NB4 (cell line): ENCODE measurements at regions not wholly inside any gene's neighbourhood (a gene's known extent, or its start where the extent isn't known, plus 50 kb on each side); places are given as distances from the start of the nearest gene placed in this dataset.
"Not testable (repeated sequence)": the region's sequence is repeated elsewhere in the genome, so short reads cannot be mapped to it uniquely, and the experiment has no call there.

ENCODE experiments used
- DNase-seq: peaks from one replicate; pipeline ENCODE4 v3.0.0; 2010; ENCODE audit warnings: low read depth
- H3K4me3 ChIP-seq: one replicate; pipeline ENCODE4 v1.5.1; 2011; ENCODE audit warnings: mild to moderate bottlenecking, low read depth, low read length, moderate library complexity
- MYC ChIP-seq: IDR thresholded peaks from 2 replicates; pipeline ENCODE4 v1.6.1; 2011; ENCODE audit warnings: low read depth, low read length
- POLR2A ChIP-seq: IDR thresholded peaks from 2 replicates; pipeline ENCODE4 v1.6.1; 2011; ENCODE audit warnings: mild to moderate bottlenecking; ENCODE audit not compliant: insufficient read length; ENCODE audit errors: extremely low read depth
- TF ChIP-seq, protein P1 (sequence below): IDR thresholded peaks from 2 replicates; pipeline ENCODE4 v1.6.1; 2011; ENCODE audit warnings: low read depth, low read length
- TF ChIP-seq, protein P2 (sequence below): IDR thresholded peaks from one replicate; pipeline ENCODE4 v1.5.1; 2012; ENCODE audit warnings: low read depth, low read length

DNA sequence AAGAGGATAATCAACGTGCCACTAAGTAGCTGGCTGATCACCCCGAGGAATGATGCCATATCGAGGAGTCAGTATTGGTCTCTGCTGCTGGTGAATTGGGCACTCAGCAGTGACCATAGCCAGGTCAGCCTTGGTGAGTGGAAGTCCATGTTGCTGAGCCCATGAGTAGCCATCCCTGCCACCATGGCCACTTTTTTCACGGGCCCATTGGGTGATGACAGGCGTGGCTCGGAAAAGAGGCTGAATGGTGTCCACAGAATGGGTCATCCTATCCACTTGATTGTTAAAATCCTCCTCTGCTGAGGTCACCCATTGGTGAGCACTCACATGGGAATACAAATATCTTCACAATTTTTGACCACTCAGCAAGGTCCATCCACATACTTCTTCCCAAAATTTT lies 114.4 kb downstream of the UBE2NL start:
- H3K4me3 ChIP-seq: no peak overlapping the region
- TF ChIP-seq MYC (no peak), POLR2A (no peak)
- TF ChIP-seq, protein P1, sequence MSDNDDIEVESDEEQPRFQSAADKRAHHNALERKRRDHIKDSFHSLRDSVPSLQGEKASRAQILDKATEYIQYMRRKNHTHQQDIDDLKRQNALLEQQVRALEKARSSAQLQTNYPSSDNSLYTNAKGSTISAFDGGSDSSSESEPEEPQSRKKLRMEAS: no peak
- TF ChIP-seq, protein P2, sequence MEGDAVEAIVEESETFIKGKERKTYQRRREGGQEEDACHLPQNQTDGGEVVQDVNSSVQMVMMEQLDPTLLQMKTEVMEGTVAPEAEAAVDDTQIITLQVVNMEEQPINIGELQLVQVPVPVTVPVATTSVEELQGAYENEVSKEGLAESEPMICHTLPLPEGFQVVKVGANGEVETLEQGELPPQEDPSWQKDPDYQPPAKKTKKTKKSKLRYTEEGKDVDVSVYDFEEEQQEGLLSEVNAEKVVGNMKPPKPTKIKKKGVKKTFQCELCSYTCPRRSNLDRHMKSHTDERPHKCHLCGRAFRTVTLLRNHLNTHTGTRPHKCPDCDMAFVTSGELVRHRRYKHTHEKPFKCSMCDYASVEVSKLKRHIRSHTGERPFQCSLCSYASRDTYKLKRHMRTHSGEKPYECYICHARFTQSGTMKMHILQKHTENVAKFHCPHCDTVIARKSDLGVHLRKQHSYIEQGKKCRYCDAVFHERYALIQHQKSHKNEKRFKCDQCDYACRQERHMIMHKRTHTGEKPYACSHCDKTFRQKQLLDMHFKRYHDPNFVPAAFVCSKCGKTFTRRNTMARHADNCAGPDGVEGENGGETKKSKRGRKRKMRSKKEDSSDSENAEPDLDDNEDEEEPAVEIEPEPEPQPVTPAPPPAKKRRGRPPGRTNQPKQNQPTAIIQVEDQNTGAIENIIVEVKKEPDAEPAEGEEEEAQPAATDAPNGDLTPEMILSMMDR: no peak
- no peak for DNase-seq

- TF ChIP-seq POLR2A (no peak), MYC (no peak)
- TF ChIP-seq, protein P1: no peak
- TF ChIP-seq, protein P2: no peak
- H3K4me3 ChIP-seq: no peak overlapping the region
- DNase-seq: no peak
Measured at GRCh38 chrX:144006811-144007210, 122.9 kb downstream of the UBE2NL start.

- TF ChIP-seq POLR2A (no peak), MYC (no peak)
- TF ChIP-seq, protein P1: no peak
- TF ChIP-seq, protein P2: no peak
Measured at GRCh38 chrX:144040793-144041192, 156.9 kb downstream of the UBE2NL start.

DNA sequence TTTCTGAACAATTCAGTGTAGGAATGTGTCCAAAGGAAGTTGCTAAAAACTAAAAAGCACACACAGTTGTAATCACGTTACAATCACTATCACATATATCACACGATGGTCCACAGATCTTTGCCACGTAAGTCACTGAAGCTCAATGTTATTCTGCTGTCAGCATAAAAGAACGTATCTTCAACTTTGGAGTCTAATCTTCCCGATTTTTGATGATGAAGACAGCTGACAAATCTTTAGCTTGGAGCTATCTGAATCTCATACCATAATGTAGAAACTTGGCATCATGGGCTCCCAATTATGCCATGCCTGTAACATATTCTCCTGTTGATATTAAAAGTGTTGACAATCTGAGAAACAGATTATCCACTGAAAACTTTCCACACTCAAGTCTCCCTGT lies 158.4 kb downstream of the UBE2NL start:
- no peak for DNase-seq
- H3K4me3 ChIP-seq: no peak overlapping the region
- TF ChIP-seq, protein P2: no peak
- TF ChIP-seq, protein P1: no peak
- TF ChIP-seq MYC: no peak
- no peak for TF ChIP-seq POLR2A

More at GRCh38 chrX:144040793-144041192, 156.9 kb downstream of the UBE2NL start:
- DNase-seq: no peak
- H3K4me3 ChIP-seq: no peak overlapping the region

DNA sequence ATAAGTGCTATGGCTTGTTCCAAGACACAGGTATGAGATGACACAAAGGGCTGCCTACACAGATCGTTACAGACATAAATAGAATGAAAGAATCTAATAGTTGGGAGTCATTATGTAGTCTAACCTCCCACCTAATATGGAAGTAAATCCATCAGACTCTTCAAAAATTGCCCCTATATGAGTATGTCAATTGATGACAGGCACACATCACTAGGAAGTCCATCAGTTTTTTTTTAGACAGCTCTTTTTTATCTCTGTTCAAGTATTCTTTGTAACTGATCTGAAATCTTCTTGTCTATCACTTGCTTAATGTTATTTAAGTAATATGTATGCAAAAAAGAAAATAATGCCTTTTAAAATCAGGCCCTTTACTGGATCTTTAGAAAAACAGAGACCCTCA lies 191.6 kb downstream of the UBE2NL start:
- H3K4me3 ChIP-seq: no peak overlapping the region
- TF ChIP-seq, protein P2: no peak
- TF ChIP-seq MYC: no peak
- TF ChIP-seq, protein P1: no peak
- no peak for TF ChIP-seq POLR2A
- no peak for DNase-seq

DNA sequence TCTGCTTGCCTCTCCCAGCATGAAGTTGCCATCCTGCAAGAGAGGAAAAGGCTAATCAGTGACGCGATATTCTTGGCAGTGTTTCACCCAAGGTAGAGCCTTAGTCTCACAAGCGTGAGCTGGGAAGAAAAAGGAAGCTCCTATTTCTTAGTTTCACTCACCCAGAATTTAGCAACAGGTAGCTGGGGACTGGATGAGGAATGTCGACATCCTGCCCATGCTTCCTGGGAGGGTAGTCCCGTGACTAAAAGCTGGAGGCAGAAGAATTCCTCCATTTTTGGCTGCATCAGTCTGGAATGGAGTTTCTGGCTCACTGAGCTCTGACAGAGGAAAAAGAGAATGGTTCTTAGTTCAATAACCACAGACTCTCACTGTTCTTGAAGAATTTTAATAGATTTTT lies 198.4 kb downstream of the UBE2NL start:
- not testable (repeated sequence) for DNase-seq, H3K4me3 ChIP-seq

- not testable (repeated sequence) for H3K4me3 ChIP-seq, DNase-seq
Measured at GRCh38 chrX:144089674-144090073, 205.8 kb downstream of the UBE2NL start.

- H3K4me3 ChIP-seq, DNase-seq: not testable (repeated sequence)
Measured at GRCh38 chrX:144092116-144092515, 208.2 kb downstream of the UBE2NL start.

- H3K4me3 ChIP-seq, DNase-seq: not testable (repeated sequence)
Measured at GRCh38 chrX:144119490-144119889, 235.6 kb downstream of the UBE2NL start.

DNA sequence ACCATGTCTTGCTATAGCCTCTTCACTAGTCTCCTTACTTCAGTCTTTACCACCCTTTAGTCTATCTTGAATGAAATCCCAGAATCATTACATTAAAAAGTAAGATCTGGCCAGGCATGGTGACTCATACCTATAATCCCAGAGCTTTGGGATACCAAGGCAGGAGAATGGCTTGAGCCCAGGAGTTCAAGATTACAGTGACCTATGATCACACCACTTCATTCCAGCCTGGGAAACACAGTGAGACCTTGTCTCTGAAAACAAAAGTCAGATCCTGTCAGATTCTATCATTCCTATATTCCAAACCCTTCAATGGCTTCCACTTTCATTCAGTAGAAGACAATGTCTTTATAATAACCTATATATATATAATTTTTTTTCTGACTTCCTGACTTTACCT lies 237.7 kb downstream of the UBE2NL start:
- not testable (repeated sequence) for DNase-seq, H3K4me3 ChIP-seq
